AG10803 (cell line): ENCODE measurements at regions not wholly inside any gene's neighbourhood (a gene's known extent, or its start where the extent isn't known, plus 50 kb on each side); places are given as distances from the start of the nearest gene placed in this dataset.

Experiments
- DNase-seq: peaks from one replicate; pipeline ENCODE4 v3.0.0; 2010; ENCODE audit warnings: low read depth
- H3K4me3 ChIP-seq: 2 replicates; pipeline ENCODE4 v1.5.1; 2011; ENCODE audit warnings: mild to moderate bottlenecking, low read length, control low read depth
- CTCF ChIP-seq: conservative IDR thresholded peaks from 2 replicates; pipeline ENCODE4 v1.5.1; 2011; ENCODE audit warnings: mild to moderate bottlenecking, low read length, control low read depth, inconsistent platforms

- DNase-seq = no peak
- TF ChIP-seq CTCF = no peak
- no peak overlapping the region for H3K4me3 ChIP-seq
These were observed 292.5 kb downstream of the UQCRFS1 start for GRCh38 chr19:28920269-28921066.

GRCh38 chr19:28917621-28918020 is 295.3 kb downstream of the UQCRFS1 start:
- TF ChIP-seq CTCF = no peak
- no peak overlapping the region for H3K4me3 ChIP-seq
- DNase-seq = no peak

DNA sequence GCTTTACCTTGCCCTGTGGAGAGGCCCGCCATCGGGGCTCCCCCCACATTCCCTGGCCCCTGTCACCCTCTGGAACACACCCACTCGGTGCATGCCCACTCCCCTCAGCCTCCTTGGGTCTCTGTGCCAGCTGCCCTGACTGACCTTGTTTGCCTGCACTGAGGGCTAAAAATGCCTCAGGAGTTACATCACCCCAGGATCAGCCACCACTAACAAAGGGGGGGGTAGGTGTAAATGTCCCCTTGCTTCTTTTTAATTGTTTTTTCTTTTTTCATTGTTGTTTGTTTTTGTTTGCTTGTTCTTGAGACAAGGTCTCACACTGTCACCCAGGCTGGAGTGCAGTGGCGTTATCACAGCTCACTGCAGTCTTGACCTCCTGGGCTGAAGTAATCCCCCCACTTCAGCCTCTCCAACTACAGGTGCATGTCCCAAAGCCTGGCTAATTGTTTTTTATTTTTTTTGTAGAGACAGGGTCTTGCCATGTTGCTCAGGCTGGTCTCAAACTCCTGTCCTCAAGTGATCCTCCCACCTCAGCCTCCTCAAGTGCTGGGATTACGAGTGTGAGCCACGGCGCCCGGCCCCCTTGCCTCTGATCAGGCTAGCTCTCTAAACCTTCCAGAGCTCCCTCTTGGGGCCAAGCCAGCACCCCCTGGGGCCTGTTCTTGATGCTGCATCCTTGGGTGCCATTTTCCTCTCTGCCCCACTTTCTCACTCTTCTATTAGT is 297.1 kb downstream of the UQCRFS1 start:
- H3K4me3 ChIP-seq = no peak overlapping the region
- no peak for TF ChIP-seq CTCF
- no peak for DNase-seq

GRCh38 chr19:28915202-28915601 is 297.7 kb downstream of the UQCRFS1 start:
- H3K4me3 ChIP-seq = no peak overlapping the region
- no peak for TF ChIP-seq CTCF
- DNase-seq = no peak

DNA sequence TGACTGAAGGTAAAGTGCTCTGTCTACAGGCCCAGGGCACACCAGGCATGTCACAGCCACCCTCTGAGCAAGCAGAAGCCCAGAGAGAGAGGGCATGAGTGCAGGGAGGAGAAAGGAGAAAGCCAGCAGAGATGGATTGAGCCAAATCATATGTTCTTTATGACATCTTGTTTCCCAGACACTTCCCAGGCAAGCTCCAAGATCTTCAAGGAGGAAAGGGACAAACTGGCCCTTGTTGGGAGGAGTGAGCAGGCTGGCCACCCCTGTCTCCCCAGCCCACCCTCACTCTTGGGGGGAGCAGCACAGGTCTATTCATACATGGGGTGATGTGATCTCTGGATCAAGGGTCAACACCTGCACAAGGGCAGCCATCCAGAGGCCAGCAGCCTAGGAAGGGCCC is 298.8 kb downstream of the UQCRFS1 start:
- no peak for TF ChIP-seq CTCF
- no peak overlapping the region for H3K4me3 ChIP-seq
- DNase-seq = no peak

DNA sequence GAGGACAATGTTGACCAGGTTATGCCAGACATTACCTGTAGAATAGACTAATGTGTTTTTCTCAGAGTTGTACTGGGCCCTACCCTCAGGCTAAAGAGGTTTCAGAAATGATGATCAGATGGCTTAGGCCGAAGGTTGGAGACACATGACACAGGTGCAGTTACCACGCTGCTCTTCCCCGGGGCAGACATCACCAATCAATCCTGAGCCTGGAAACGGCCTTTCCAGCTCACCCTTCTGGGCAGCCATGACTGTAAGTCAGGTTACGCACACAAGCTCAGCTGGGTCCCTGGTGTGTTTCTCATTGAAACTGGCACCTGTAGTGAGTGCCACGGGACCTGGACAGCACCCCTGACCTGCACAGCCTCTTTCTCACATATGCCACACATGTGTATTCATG is 299.3 kb downstream of the UQCRFS1 start:
- no peak for DNase-seq
- no peak overlapping the region for H3K4me3 ChIP-seq
- no peak for TF ChIP-seq CTCF

- H3K4me3 ChIP-seq = no peak overlapping the region
- TF ChIP-seq CTCF = no peak
- DNase-seq = no peak
These were observed 304.0 kb downstream of the UQCRFS1 start for GRCh38 chr19:28908941-28909340.
